ENCODE measurements at regions not wholly inside any gene's neighbourhood (a gene's known extent, or its start where the extent isn't known, plus 50 kb on each side); places are given as distances from the start of the nearest gene placed in this dataset.

- Mint-ChIP-seq H3K9me3 (no peaks in the 10 kb centered on the region), H3K27me3 (ENCODE audit: insufficient read depth, low read depth) (peaks cover 4% of the 10 kb centered on the region), H3K4me1 (peaks cover 13% of the 10 kb centered on the region), H3K4me3 (no peak overlapping the region), H3K27ac (peak overlapping the region; percentile 75), H3K36me3 (no peaks in the 10 kb centered on the region)
- no peak overlapping the region for H3K4me2 ChIP-seq
- no peak overlapping the region for H3K9ac ChIP-seq
- H3F3A ChIP-seq (ENCODE audit: low read depth): no peaks in the 10 kb centered on the region
- peaks cover 6% of the 10 kb centered on the region for H3K4me1 ChIP-seq
- no peaks in the 10 kb centered on the region for H3K79me2 ChIP-seq (ENCODE audit: low read depth)
- no peaks in the 10 kb centered on the region for H4K20me1 ChIP-seq (ENCODE audit: low read depth)
- no peaks in the 10 kb centered on the region for H3K27me3 ChIP-seq
- H3K36me3 ChIP-seq: no peaks in the 10 kb centered on the region
- no peaks in the 10 kb centered on the region for H3K9me3 ChIP-seq (ENCODE audit: low read depth)
- H3K4me3 ChIP-seq: no peak overlapping the region
- TF ChIP-seq EZH2phosphoT487 (IDR thresholded peaks at IDR 0.05): no peak
- TF ChIP-seq CTCF (IDR thresholded peaks at IDR 0.05): no peak
- no peak for TF ChIP-seq EZH2 (IDR thresholded peaks at IDR 0.05)
- no peak overlapping the region for H2AFZ ChIP-seq (replicated peaks)
- no peak overlapping the region for H3K27ac ChIP-seq
- DNase-seq (ENCODE audit: low spot score): no peak
These were observed 156.8 kb upstream of the LYZL1 start for GRCh38 chr10:29131952-29132547.

- Histone ChIP-seq H3K27me3 (no peaks in the 10 kb centered on the region), H3K36me3 (no peaks in the 10 kb centered on the region), H3K4me2 (no peak overlapping the region), H3K9ac (no peak overlapping the region), H4K20me1 (ENCODE audit: low read depth) (no peaks in the 10 kb centered on the region), H3K79me2 (ENCODE audit: low read depth) (no peaks in the 10 kb centered on the region), H3K4me3 (no peak overlapping the region), H3K27ac (no peak overlapping the region), H2AFZ (replicated peaks) (no peak overlapping the region), H3K9me3 (ENCODE audit: low read depth) (no peaks in the 10 kb centered on the region), H3F3A (ENCODE audit: low read depth) (no peaks in the 10 kb centered on the region), H3K4me1 (peaks cover under 1% of the 10 kb centered on the region)
- TF ChIP-seq EZH2 (IDR thresholded peaks at IDR 0.05) (no peak), EZH2phosphoT487 (IDR thresholded peaks at IDR 0.05) (no peak), CTCF (IDR thresholded peaks at IDR 0.05) (no peak)
- H3K4me3 Mint-ChIP-seq: no peak overlapping the region
- no peak overlapping the region for H3K27ac Mint-ChIP-seq
- no peaks in the 10 kb centered on the region for H3K36me3 Mint-ChIP-seq
- no peaks in the 10 kb centered on the region for H3K9me3 Mint-ChIP-seq
- H3K27me3 Mint-ChIP-seq (ENCODE audit: insufficient read depth, low read depth): peaks cover 4% of the 10 kb centered on the region
- DNase-seq (ENCODE audit: low spot score): no peak
- peaks cover 11% of the 10 kb centered on the region for H3K4me1 Mint-ChIP-seq
These were observed 156.2 kb upstream of the LYZL1 start for GRCh38 chr10:29132551-29133111.

GRCh38 chr10:29135337-29135736, 153.5 kb upstream of the LYZL1 start:
- no peaks in the 10 kb centered on the region for H3F3A ChIP-seq (ENCODE audit: low read depth)
- H3K9me3 ChIP-seq (ENCODE audit: low read depth): no peaks in the 10 kb centered on the region
- no peaks in the 10 kb centered on the region for H4K20me1 ChIP-seq (ENCODE audit: low read depth)
- H2AFZ ChIP-seq (replicated peaks): no peak overlapping the region
- no peak for TF ChIP-seq CTCF (IDR thresholded peaks at IDR 0.05)
- TF ChIP-seq EZH2 (IDR thresholded peaks at IDR 0.05): no peak
- no peak for TF ChIP-seq EZH2phosphoT487 (IDR thresholded peaks at IDR 0.05)
- Mint-ChIP-seq H3K4me3 (no peak overlapping the region), H3K4me1 (peaks cover 11% of the 10 kb centered on the region), H3K27ac (no peak overlapping the region), H3K9me3 (no peaks in the 10 kb centered on the region), H3K27me3 (ENCODE audit: insufficient read depth, low read depth) (peaks cover 3% of the 10 kb centered on the region), H3K36me3 (no peaks in the 10 kb centered on the region)
- H3K36me3 ChIP-seq: no peaks in the 10 kb centered on the region
- H3K4me2 ChIP-seq: no peak overlapping the region
- no peaks in the 10 kb centered on the region for H3K27me3 ChIP-seq
- no peak overlapping the region for H3K9ac ChIP-seq
- peaks cover 7% of the 10 kb centered on the region for H3K4me1 ChIP-seq
- DNase-seq (ENCODE audit: low spot score): no peak
- no peak overlapping the region for H3K4me3 ChIP-seq
- H3K27ac ChIP-seq: no peak overlapping the region
- H3K79me2 ChIP-seq (ENCODE audit: low read depth): no peaks in the 10 kb centered on the region

Data from neural progenitor cell (in vitro differentiated cells).